C4-2B (cell line): ENCODE measurements at regions not wholly inside any gene's neighbourhood (a gene's known extent, or its start where the extent isn't known, plus 50 kb on each side); places are given as distances from the start of the nearest gene placed in this dataset.

ENCODE experiments used
- H3K27ac ChIP-seq: fragments of 450-650 bp; 2 replicates; pipeline ENCODE4 v1.5.1; 2017
- CTCF ChIP-seq: fragments of 450-650 bp; conservative IDR thresholded peaks from 2 replicates; pipeline ENCODE4 v1.5.1; 2017; ENCODE audit warnings: mild to moderate bottlenecking
- ZFX ChIP-seq: fragments of 450-650 bp; IDR thresholded peaks from 2 replicates; pipeline ENCODE4 v1.6.1; 2017

- TF ChIP-seq ZFX: no peak
- no peak for TF ChIP-seq CTCF
These were observed 74.0 kb upstream of the VWDE start for GRCh38 chr7:12477620-12478019.

GRCh38 chr7:12481722-12482121 lies 78.1 kb upstream of the VWDE start:
- H3K27ac ChIP-seq: no peak overlapping the region
- TF ChIP-seq CTCF (no peak), ZFX (no peak)

More at GRCh38 chr7:12477620-12478019, 74.0 kb upstream of the VWDE start:
- no peak overlapping the region for H3K27ac ChIP-seq

- H3K27ac ChIP-seq: no peak overlapping the region
- no peak for TF ChIP-seq CTCF
- TF ChIP-seq ZFX: no peak
These were observed 82.2 kb upstream of the VWDE start for GRCh38 chr7:12485845-12486244.

- TF ChIP-seq ZFX (no peak), CTCF (no peak)
- no peak overlapping the region for H3K27ac ChIP-seq
These were observed 82.2 kb upstream of the SCIN start for GRCh38 chr7:12488341-12488740.

- no peak overlapping the region for H3K27ac ChIP-seq
- TF ChIP-seq CTCF: peak; percentile 76
- TF ChIP-seq ZFX: no peak
These were observed 80.3 kb upstream of the SCIN start for GRCh38 chr7:12490107-12490688.

GRCh38 chr7:12490940-12491339 lies 79.6 kb upstream of the SCIN start:
- no peak overlapping the region for H3K27ac ChIP-seq
- no peak for TF ChIP-seq CTCF

GRCh38 chr7:12491526-12491925 lies 79.0 kb upstream of the SCIN start:
- H3K27ac ChIP-seq: no peak overlapping the region
- TF ChIP-seq CTCF (no peak), ZFX (no peak)
